Liver (tissue), 8 donors: ENCODE measurements at regions not wholly inside any gene's neighbourhood (a gene's known extent, or its start where the extent isn't known, plus 50 kb on each side); places are given as distances from the start of the nearest gene placed in this dataset.

Source experiments
- DNase-seq: peaks from one replicate; pipeline ENCODE4 v3.0.0-alpha.2; 2017; ENCODE audit warnings: low spot score
- H3K27ac ChIP-seq, 2 donors: one replicate each; pipeline ENCODE4 v1.7.0; 2013; ENCODE audit warnings: inconsistent platforms in 2 of 2, low read length in 2 of 2, control low read depth in 1 of 2, low read depth in 1 of 2, mild to moderate bottlenecking in 1 of 2
- H3K27me3 ChIP-seq, 4 donors: one replicate each; pipeline versions ENCODE4 v1.6.1 to v1.7.0; 2013; ENCODE audit warnings: low read length in 3 of 4, inconsistent platforms in 1 of 4, mild to moderate bottlenecking in 1 of 4, moderate library complexity in 1 of 4; ENCODE audit not compliant: control insufficient read depth in 4 of 4, insufficient read depth in 4 of 4
- H3K36me3 ChIP-seq, 4 donors: one replicate each; pipeline versions ENCODE4 v1.6.1 to v1.7.0; 2013; ENCODE audit warnings: low read length in 3 of 4, mild to moderate bottlenecking in 3 of 4, low read depth in 1 of 4, moderate library complexity in 1 of 4; ENCODE audit not compliant: control insufficient read depth in 4 of 4, insufficient read depth in 3 of 4
- H3K4me1 ChIP-seq, 4 donors: one replicate each; pipeline versions ENCODE4 v1.6.1 to v1.7.0; 2013; ENCODE audit warnings: low read length in 3 of 4, mild to moderate bottlenecking in 3 of 4, moderate library complexity in 1 of 4; ENCODE audit not compliant: control insufficient read depth in 4 of 4, insufficient read depth in 4 of 4
- H3K4me3 ChIP-seq, 3 donors: one replicate each; pipeline versions ENCODE4 v1.6.1 to v1.7.0; 2013; ENCODE audit warnings: low read length in 3 of 3, control low read depth in 1 of 3, low read depth in 1 of 3, mild to moderate bottlenecking in 1 of 3
- H3K9ac ChIP-seq, 2 donors: one replicate each; pipeline ENCODE4 v1.7.0; 2013; ENCODE audit warnings: low read length in 2 of 2, mild to moderate bottlenecking in 2 of 2, moderate library complexity in 2 of 2, control low read depth in 1 of 2, low read depth in 1 of 2
- H3K9me3 ChIP-seq, 4 donors: one replicate each; pipeline versions ENCODE4 v1.6.1 to v1.7.0; 2013; ENCODE audit warnings: low read length in 3 of 4; ENCODE audit not compliant: control insufficient read depth in 4 of 4
- EGR1 ChIP-seq, 2 donors: IDR thresholded peaks; 2 replicates each; pipeline ENCODE4 v1.6.1; 2016 to 2018; ENCODE audit warnings: antibody characterized with exemption in 2 of 2, low read depth in 2 of 2
- FOXA1 ChIP-seq: IDR thresholded peaks from 2 replicates; pipeline ENCODE4 v1.6.1; 2016; ENCODE audit warnings: antibody characterized with exemption
- FOXA2 ChIP-seq: IDR thresholded peaks from 2 replicates; pipeline ENCODE4 v1.6.1; 2016; ENCODE audit warnings: antibody characterized with exemption
- GABPA ChIP-seq, 2 donors: IDR thresholded peaks in 1 of 2; conservative IDR thresholded peaks in 1 of 2; 2 replicates each; pipeline ENCODE4 v1.6.1; 2016; ENCODE audit warnings: antibody characterized with exemption in 2 of 2, mild to moderate bottlenecking in 1 of 2, moderate library complexity in 1 of 2
- HNF4A ChIP-seq, 2 donors: conservative IDR thresholded peaks; 2 replicates each; pipeline ENCODE4 v1.6.1; 2016; ENCODE audit warnings: antibody characterized with exemption in 2 of 2, mild to moderate bottlenecking in 2 of 2
- HNF4G ChIP-seq: IDR thresholded peaks from 2 replicates; pipeline ENCODE4 v1.6.1; 2016; ENCODE audit warnings: antibody characterized with exemption
- NR2F2 ChIP-seq: IDR thresholded peaks from 2 replicates; pipeline ENCODE4 v1.6.1; 2016; ENCODE audit warnings: antibody characterized with exemption
- RXRA ChIP-seq, 2 donors: IDR thresholded peaks; 2 replicates each; pipeline ENCODE4 v1.6.1; 2017 to 2018; ENCODE audit warnings: antibody characterized with exemption in 2 of 2, mild to moderate bottlenecking in 1 of 2
- SP1 ChIP-seq: IDR thresholded peaks from 2 replicates; pipeline ENCODE4 v1.6.1; 2018; ENCODE audit warnings: antibody characterized with exemption, mild to moderate bottlenecking
- TAF1 ChIP-seq: conservative IDR thresholded peaks from 2 replicates; pipeline ENCODE4 v1.6.1; 2016; ENCODE audit warnings: antibody characterized with exemption, mild to moderate bottlenecking
- YY1 ChIP-seq: IDR thresholded peaks from 2 replicates; pipeline ENCODE4 v1.6.1; 2016; ENCODE audit warnings: antibody characterized with exemption, mild to moderate bottlenecking
- WGBS: extraction: QIAGEN DNeasy Blood & Tissue Kit; methylation state at CpG from one replicate; pipeline ENCODE4 v1.1.7; 2013; 5-methylcytosine and 5-hydroxymethylcytosine counted together
- TF ChIP-seq, protein P1 (sequence below): IDR thresholded peaks from 2 replicates; pipeline ENCODE4 v1.6.1; 2016; ENCODE audit warnings: antibody characterized with exemption
- TF ChIP-seq, protein P2 (sequence below): IDR thresholded peaks from 2 replicates; pipeline ENCODE4 v1.6.1; 2016; ENCODE audit warnings: antibody characterized with exemption, mild to moderate bottlenecking
- TF ChIP-seq, protein P3 (sequence below): IDR thresholded peaks from 2 replicates; pipeline ENCODE4 v1.6.1; 2016; ENCODE audit warnings: antibody characterized with exemption
- TF ChIP-seq, protein P4 (sequence below): fragments of 150-350 bp; IDR thresholded peaks from 2 replicates; pipeline ENCODE4 v1.5.1; 2017; ENCODE audit warnings: improper control_type of control experiment, low read depth, low read length; ENCODE audit not compliant: missing input control
- donor health status: healthy.
- donor health status: healthy.
- donor health status: healthy.
- donor health status: healthy.
- donor health status: healthy.

DNA sequence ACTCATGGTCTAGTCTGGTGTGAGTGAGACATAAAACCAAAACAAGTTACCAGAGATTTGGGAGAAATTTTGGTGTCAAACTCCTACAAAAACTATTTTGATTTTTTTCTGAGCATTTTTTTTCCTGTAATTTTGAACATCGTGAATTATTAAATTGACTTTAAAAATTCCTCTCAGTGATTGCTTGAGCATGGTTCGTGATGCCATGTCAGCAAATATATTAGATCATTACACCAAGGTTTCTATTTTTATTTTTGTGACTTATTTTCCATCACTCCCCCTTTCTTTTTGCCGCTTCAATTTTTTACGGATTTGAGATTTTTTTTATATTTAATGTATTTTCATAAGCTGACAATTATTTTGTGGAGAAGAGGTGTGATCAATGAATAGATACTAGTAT lies 613.9 kb upstream of the LRATD1 start:
- no peak overlapping the region for H3K9ac ChIP-seq
- no peaks in the 10 kb centered on the region for H3K4me1 ChIP-seq
- H3K9me3 ChIP-seq = no peaks in the 10 kb centered on the region
- TF ChIP-seq, protein P1, sequence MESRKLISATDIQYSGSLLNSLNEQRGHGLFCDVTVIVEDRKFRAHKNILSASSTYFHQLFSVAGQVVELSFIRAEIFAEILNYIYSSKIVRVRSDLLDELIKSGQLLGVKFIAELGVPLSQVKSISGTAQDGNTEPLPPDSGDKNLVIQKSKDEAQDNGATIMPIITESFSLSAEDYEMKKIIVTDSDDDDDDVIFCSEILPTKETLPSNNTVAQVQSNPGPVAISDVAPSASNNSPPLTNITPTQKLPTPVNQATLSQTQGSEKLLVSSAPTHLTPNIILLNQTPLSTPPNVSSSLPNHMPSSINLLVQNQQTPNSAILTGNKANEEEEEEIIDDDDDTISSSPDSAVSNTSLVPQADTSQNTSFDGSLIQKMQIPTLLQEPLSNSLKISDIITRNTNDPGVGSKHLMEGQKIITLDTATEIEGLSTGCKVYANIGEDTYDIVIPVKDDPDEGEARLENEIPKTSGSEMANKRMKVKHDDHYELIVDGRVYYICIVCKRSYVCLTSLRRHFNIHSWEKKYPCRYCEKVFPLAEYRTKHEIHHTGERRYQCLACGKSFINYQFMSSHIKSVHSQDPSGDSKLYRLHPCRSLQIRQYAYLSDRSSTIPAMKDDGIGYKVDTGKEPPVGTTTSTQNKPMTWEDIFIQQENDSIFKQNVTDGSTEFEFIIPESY = no peak
- TF ChIP-seq, protein P2, sequence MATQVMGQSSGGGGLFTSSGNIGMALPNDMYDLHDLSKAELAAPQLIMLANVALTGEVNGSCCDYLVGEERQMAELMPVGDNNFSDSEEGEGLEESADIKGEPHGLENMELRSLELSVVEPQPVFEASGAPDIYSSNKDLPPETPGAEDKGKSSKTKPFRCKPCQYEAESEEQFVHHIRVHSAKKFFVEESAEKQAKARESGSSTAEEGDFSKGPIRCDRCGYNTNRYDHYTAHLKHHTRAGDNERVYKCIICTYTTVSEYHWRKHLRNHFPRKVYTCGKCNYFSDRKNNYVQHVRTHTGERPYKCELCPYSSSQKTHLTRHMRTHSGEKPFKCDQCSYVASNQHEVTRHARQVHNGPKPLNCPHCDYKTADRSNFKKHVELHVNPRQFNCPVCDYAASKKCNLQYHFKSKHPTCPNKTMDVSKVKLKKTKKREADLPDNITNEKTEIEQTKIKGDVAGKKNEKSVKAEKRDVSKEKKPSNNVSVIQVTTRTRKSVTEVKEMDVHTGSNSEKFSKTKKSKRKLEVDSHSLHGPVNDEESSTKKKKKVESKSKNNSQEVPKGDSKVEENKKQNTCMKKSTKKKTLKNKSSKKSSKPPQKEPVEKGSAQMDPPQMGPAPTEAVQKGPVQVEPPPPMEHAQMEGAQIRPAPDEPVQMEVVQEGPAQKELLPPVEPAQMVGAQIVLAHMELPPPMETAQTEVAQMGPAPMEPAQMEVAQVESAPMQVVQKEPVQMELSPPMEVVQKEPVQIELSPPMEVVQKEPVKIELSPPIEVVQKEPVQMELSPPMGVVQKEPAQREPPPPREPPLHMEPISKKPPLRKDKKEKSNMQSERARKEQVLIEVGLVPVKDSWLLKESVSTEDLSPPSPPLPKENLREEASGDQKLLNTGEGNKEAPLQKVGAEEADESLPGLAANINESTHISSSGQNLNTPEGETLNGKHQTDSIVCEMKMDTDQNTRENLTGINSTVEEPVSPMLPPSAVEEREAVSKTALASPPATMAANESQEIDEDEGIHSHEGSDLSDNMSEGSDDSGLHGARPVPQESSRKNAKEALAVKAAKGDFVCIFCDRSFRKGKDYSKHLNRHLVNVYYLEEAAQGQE = no peak
- no peak for TF ChIP-seq GABPA (IDR thresholded peaks at IDR 0.05 in 1 of 2, conservative IDR thresholded peaks at IDR 0.05 in 1 of 2)
- TF ChIP-seq YY1 = no peak
- no peak for TF ChIP-seq FOXA1
- no peak for TF ChIP-seq SP1
- TF ChIP-seq HNF4A (conservative IDR thresholded peaks at IDR 0.05) = no peak
- TF ChIP-seq FOXA2 = no peak
- no peak for TF ChIP-seq EGR1 (IDR thresholded peaks at IDR 0.05; ENCODE audit: low read depth in 2 of 2)
- TF ChIP-seq, protein P3, sequence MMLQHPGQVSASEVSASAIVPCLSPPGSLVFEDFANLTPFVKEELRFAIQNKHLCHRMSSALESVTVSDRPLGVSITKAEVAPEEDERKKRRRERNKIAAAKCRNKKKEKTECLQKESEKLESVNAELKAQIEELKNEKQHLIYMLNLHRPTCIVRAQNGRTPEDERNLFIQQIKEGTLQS = no peak
- TF ChIP-seq TAF1 = no peak
- TF ChIP-seq NR2F2 = no peak
- TF ChIP-seq HNF4G = no peak
- no peak for TF ChIP-seq RXRA (IDR thresholded peaks at IDR 0.05)
- WGBS = 74% methylated on average over 4 of the region's 4 CpGs
- H3K27me3 ChIP-seq = no peaks in the 10 kb centered on the region
- no peak for DNase-seq
- no peaks in the 10 kb centered on the region for H3K36me3 ChIP-seq
- no peak overlapping the region for H3K4me3 ChIP-seq
- no peak overlapping the region for H3K27ac ChIP-seq

DNA sequence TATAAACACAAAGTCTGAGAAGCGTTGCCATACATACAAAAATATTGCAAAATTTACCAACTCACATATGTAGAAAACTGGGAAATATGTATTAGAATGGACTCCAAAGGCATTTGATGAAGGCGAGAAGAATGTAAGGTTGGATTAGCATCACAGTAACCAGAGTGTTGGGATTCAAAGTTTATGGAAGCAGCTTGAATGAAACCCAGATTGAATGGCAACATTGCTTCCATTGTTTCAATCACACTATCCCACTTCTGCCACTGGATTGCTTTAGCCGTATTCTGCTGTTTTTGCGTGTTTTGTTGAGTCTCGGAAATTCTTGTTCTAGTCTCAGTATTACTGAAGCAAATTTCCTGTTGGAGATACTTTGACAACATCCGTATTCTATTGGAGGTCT lies 609.0 kb upstream of the LRATD1 start:
- WGBS = 77% methylated on average over 6 of the region's 6 CpGs
- no peak overlapping the region for H3K9ac ChIP-seq
- H3K4me3 ChIP-seq = no peak overlapping the region
- no peaks in the 10 kb centered on the region for H3K36me3 ChIP-seq
- H3K27me3 ChIP-seq = no peaks in the 10 kb centered on the region
- no peaks in the 10 kb centered on the region for H3K4me1 ChIP-seq
- DNase-seq = no peak
- TF ChIP-seq FOXA1 (no peak), YY1 (no peak)
- H3K27ac ChIP-seq = no peak overlapping the region
- no peaks in the 10 kb centered on the region for H3K9me3 ChIP-seq

DNA sequence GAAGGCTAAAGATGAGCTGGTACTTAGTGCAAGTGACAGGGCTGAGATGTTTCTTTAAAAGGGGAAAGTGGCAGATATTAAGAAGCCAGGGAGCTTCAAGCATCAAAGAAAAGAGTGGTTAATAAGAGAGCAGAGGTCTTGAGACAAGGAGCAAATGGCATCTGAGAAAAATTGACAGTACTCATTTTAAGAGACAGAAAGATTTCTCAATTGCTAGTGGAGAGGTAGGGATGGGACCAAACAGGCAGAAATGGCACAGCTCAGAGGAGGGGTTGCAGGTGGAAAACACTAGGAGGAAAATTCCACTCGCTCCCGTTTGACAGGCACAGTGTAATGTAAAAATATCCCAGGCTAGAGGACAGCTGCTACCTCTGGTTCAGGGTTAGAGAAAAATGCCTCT lies 593.4 kb upstream of the LRATD1 start:
- DNase-seq = no peak
- Histone ChIP-seq H3K27me3 (no peaks in the 10 kb centered on the region), H3K9me3 (no peaks in the 10 kb centered on the region), H3K4me1 (no peaks in the 10 kb centered on the region), H3K36me3 (no peaks in the 10 kb centered on the region), H3K4me3 (no peak overlapping the region), H3K9ac (no peak overlapping the region), H3K27ac (no peak overlapping the region)
- 46% methylated on average over 2 of the region's 2 CpGs for WGBS
- TF ChIP-seq, protein P4, sequence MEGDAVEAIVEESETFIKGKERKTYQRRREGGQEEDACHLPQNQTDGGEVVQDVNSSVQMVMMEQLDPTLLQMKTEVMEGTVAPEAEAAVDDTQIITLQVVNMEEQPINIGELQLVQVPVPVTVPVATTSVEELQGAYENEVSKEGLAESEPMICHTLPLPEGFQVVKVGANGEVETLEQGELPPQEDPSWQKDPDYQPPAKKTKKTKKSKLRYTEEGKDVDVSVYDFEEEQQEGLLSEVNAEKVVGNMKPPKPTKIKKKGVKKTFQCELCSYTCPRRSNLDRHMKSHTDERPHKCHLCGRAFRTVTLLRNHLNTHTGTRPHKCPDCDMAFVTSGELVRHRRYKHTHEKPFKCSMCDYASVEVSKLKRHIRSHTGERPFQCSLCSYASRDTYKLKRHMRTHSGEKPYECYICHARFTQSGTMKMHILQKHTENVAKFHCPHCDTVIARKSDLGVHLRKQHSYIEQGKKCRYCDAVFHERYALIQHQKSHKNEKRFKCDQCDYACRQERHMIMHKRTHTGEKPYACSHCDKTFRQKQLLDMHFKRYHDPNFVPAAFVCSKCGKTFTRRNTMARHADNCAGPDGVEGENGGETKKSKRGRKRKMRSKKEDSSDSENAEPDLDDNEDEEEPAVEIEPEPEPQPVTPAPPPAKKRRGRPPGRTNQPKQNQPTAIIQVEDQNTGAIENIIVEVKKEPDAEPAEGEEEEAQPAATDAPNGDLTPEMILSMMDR = no peak
- TF ChIP-seq HNF4G = no peak
- no peak for TF ChIP-seq HNF4A (conservative IDR thresholded peaks at IDR 0.05)
- TF ChIP-seq, protein P3 = no peak
- TF ChIP-seq FOXA1 = no peak
- TF ChIP-seq, protein P1 = no peak
